ENCODE measurements at regions not wholly inside any gene's neighbourhood (a gene's known extent, or its start where the extent isn't known, plus 50 kb on each side); places are given as distances from the start of the nearest gene placed in this dataset.
"Not testable (repeated sequence)": the region's sequence is repeated elsewhere in the genome, so short reads cannot be mapped to it uniquely, and the experiment has no call there.

GRCh38 chr21:13844574-13844973 lies 235.0 kb downstream of the POTED start:
- not testable (repeated sequence) for H3K4me3 ChIP-seq (ENCODE audit: low read length); H3K27ac ChIP-seq (ENCODE audit: low read depth, low read length); H3K36me3 ChIP-seq (ENCODE audit: insufficient read depth, low read length); H3K4me1 ChIP-seq (ENCODE audit: insufficient read depth, low read length); H3K9ac ChIP-seq (ENCODE audit: low read depth, low read length); H3K27me3 ChIP-seq (ENCODE audit: insufficient read depth, low read length)
- 77% methylated on average over 5 of the region's 6 CpGs for WGBS
- H3K9me3 ChIP-seq (ENCODE audit: insufficient read depth, low read depth, low read length), result peaks cover 57% of the 10 kb centered on the region

GRCh38 chr21:13843081-13843480 lies 233.5 kb downstream of the POTED start:
- not testable (repeated sequence) for H3K4me1 ChIP-seq (ENCODE audit: insufficient read depth, low read length); H3K27ac ChIP-seq (ENCODE audit: low read depth, low read length); H3K36me3 ChIP-seq (ENCODE audit: insufficient read depth, low read length); H3K4me3 ChIP-seq (ENCODE audit: low read length); H3K9ac ChIP-seq (ENCODE audit: low read depth, low read length); H3K27me3 ChIP-seq (ENCODE audit: insufficient read depth, low read length)
- 44% methylated on average over 1 of the region's 5 CpGs for WGBS
- peaks cover 45% of the 10 kb centered on the region for H3K9me3 ChIP-seq (ENCODE audit: insufficient read depth, low read depth, low read length)

- not testable (repeated sequence) for H3K4me3 ChIP-seq (ENCODE audit: low read length)
- 94% methylated on average over 19 of the region's 19 CpGs for WGBS
These were observed 218.1 kb downstream of the POTED start for GRCh38 chr21:13827666-13828065.

GRCh38 chr21:13827201-13827600 lies 217.6 kb downstream of the POTED start:
- H3K36me3 ChIP-seq (ENCODE audit: insufficient read depth, low read length), result no peaks in the 10 kb centered on the region
- no peak overlapping the region for H3K9ac ChIP-seq (ENCODE audit: low read depth, low read length)
- 87% methylated on average over 18 of the region's 18 CpGs for WGBS
- H3K9me3 ChIP-seq (ENCODE audit: insufficient read depth, low read depth, low read length), result peaks cover 56% of the 10 kb centered on the region
- no peak overlapping the region for H3K27ac ChIP-seq (ENCODE audit: low read depth, low read length)
- H3K4me3 ChIP-seq (ENCODE audit: low read length), result no peak overlapping the region
- no peaks in the 10 kb centered on the region for H3K4me1 ChIP-seq (ENCODE audit: insufficient read depth, low read length)
- H3K27me3 ChIP-seq (ENCODE audit: insufficient read depth, low read length), result no peaks in the 10 kb centered on the region

More at GRCh38 chr21:13827666-13828065, 218.1 kb downstream of the POTED start:
- not testable (repeated sequence) for H3K4me1 ChIP-seq (ENCODE audit: insufficient read depth, low read length); H3K36me3 ChIP-seq (ENCODE audit: insufficient read depth, low read length); H3K27me3 ChIP-seq (ENCODE audit: insufficient read depth, low read length); H3K9ac ChIP-seq (ENCODE audit: low read depth, low read length); H3K27ac ChIP-seq (ENCODE audit: low read depth, low read length)
- H3K9me3 ChIP-seq (ENCODE audit: insufficient read depth, low read depth, low read length), result peaks cover 56% of the 10 kb centered on the region

GRCh38 chr21:13826511-13826910 lies 216.9 kb downstream of the POTED start:
- H3K4me3 ChIP-seq (ENCODE audit: low read length); H3K36me3 ChIP-seq (ENCODE audit: insufficient read depth, low read length); H3K27me3 ChIP-seq (ENCODE audit: insufficient read depth, low read length); H3K9ac ChIP-seq (ENCODE audit: low read depth, low read length); H3K27ac ChIP-seq (ENCODE audit: low read depth, low read length); H3K4me1 ChIP-seq (ENCODE audit: insufficient read depth, low read length): not testable (repeated sequence)
- 89% methylated on average over 15 of the region's 15 CpGs for WGBS
- H3K9me3 ChIP-seq (ENCODE audit: insufficient read depth, low read depth, low read length), result peaks cover 53% of the 10 kb centered on the region

GRCh38 chr21:13825218-13825778 lies 215.7 kb downstream of the POTED start:
- not testable (repeated sequence) for H3K27ac ChIP-seq (ENCODE audit: low read depth, low read length); H3K4me3 ChIP-seq (ENCODE audit: low read length); H3K36me3 ChIP-seq (ENCODE audit: insufficient read depth, low read length); H3K27me3 ChIP-seq (ENCODE audit: insufficient read depth, low read length); H3K4me1 ChIP-seq (ENCODE audit: insufficient read depth, low read length); H3K9ac ChIP-seq (ENCODE audit: low read depth, low read length)
- 54% methylated on average over 3 of the region's 26 CpGs for WGBS
- H3K9me3 ChIP-seq (ENCODE audit: insufficient read depth, low read depth, low read length), result peaks cover 46% of the 10 kb centered on the region

- not testable (repeated sequence) for H3K9ac ChIP-seq (ENCODE audit: low read depth, low read length); H3K36me3 ChIP-seq (ENCODE audit: insufficient read depth, low read length); H3K27me3 ChIP-seq (ENCODE audit: insufficient read depth, low read length); H3K4me1 ChIP-seq (ENCODE audit: insufficient read depth, low read length); H3K27ac ChIP-seq (ENCODE audit: low read depth, low read length); H3K4me3 ChIP-seq (ENCODE audit: low read length)
- WGBS, result 69% methylated on average over 4 of the region's 4 CpGs
- H3K9me3 ChIP-seq (ENCODE audit: insufficient read depth, low read depth, low read length), result peaks cover 39% of the 10 kb centered on the region
These were observed 210.7 kb downstream of the POTED start for GRCh38 chr21:13820286-13820685.

- H3K27ac ChIP-seq (ENCODE audit: low read depth, low read length); H3K36me3 ChIP-seq (ENCODE audit: insufficient read depth, low read length); H3K27me3 ChIP-seq (ENCODE audit: insufficient read depth, low read length); H3K9ac ChIP-seq (ENCODE audit: low read depth, low read length); H3K4me3 ChIP-seq (ENCODE audit: low read length); H3K4me1 ChIP-seq (ENCODE audit: insufficient read depth, low read length): not testable (repeated sequence)
- 85% methylated on average over 2 of the region's 2 CpGs for WGBS
- H3K9me3 ChIP-seq (ENCODE audit: insufficient read depth, low read depth, low read length), result peaks cover 53% of the 10 kb centered on the region
These were observed 202.6 kb downstream of the POTED start for GRCh38 chr21:13812191-13812590.

GRCh38 chr21:13810559-13810958 lies 201.0 kb downstream of the POTED start:
- not testable (repeated sequence) for H3K27me3 ChIP-seq (ENCODE audit: insufficient read depth, low read length); H3K4me1 ChIP-seq (ENCODE audit: insufficient read depth, low read length); H3K9ac ChIP-seq (ENCODE audit: low read depth, low read length); H3K36me3 ChIP-seq (ENCODE audit: insufficient read depth, low read length); H3K4me3 ChIP-seq (ENCODE audit: low read length); H3K27ac ChIP-seq (ENCODE audit: low read depth, low read length)
- H3K9me3 ChIP-seq (ENCODE audit: insufficient read depth, low read depth, low read length), result peaks cover 53% of the 10 kb centered on the region

GRCh38 chr21:13806444-13806843 lies 196.9 kb downstream of the POTED start:
- H3K9me3 ChIP-seq (ENCODE audit: insufficient read depth, low read depth, low read length), result peaks cover 49% of the 10 kb centered on the region
- H3K9ac ChIP-seq (ENCODE audit: low read depth, low read length); H3K36me3 ChIP-seq (ENCODE audit: insufficient read depth, low read length); H3K4me3 ChIP-seq (ENCODE audit: low read length); H3K4me1 ChIP-seq (ENCODE audit: insufficient read depth, low read length); H3K27ac ChIP-seq (ENCODE audit: low read depth, low read length); H3K27me3 ChIP-seq (ENCODE audit: insufficient read depth, low read length): not testable (repeated sequence)
- WGBS, result 58% methylated on average over 4 of the region's 7 CpGs

GRCh38 chr21:13802757-13803156 lies 193.2 kb downstream of the POTED start:
- not testable (repeated sequence) for H3K4me1 ChIP-seq (ENCODE audit: insufficient read depth, low read length); H3K9ac ChIP-seq (ENCODE audit: low read depth, low read length); H3K4me3 ChIP-seq (ENCODE audit: low read length); H3K27ac ChIP-seq (ENCODE audit: low read depth, low read length); H3K36me3 ChIP-seq (ENCODE audit: insufficient read depth, low read length); H3K27me3 ChIP-seq (ENCODE audit: insufficient read depth, low read length)
- H3K9me3 ChIP-seq (ENCODE audit: insufficient read depth, low read depth, low read length), result peaks cover 41% of the 10 kb centered on the region
- WGBS, result 87% methylated on average over 7 of the region's 7 CpGs
